PC-3 (cell line): ENCODE measurements at regions not wholly inside any gene's neighbourhood (a gene's known extent, or its start where the extent isn't known, plus 50 kb on each side); places are given as distances from the start of the nearest gene placed in this dataset.

Source experiments
- ATAC-seq: fragments of 200-7000 bp; cut with Tn5 transposase; 2 replicates; pipeline ENCODE4 v1.9.1; 2020; ENCODE audit warnings: mild to moderate bottlenecking, moderate library complexity
- BruUV-seq: library from RNA; stranded (reverse); fragments of 400-500 nt; replicated peaks from 2 replicates; lab custom pipeline; 2021; lab: Mats Ljungman, UMichigan
- CTCF ChIA-PET: fragments of 300-600 bp; sonication (Branson Sonifier 250); formaldehyde crosslinking; loops from one replicate; lab custom pipeline; 2022; ENCODE audit warnings: antibody characterized with exemption; lab: Charles Lee
- POLR2A ChIA-PET: fragments of 300-600 bp; sonication (Branson Sonifier 250); formaldehyde crosslinking; loops from one replicate; lab custom pipeline; 2022; ENCODE audit warnings: antibody characterized with exemption; ENCODE audit not compliant: unreplicated experiment; lab: Charles Lee
- DNase-seq: peaks from one replicate; pipeline ENCODE4 v3.0.0-alpha.2; 2015
- H2AFZ ChIP-seq: fragments of 300-600 bp; sonication (generic); 2 replicates; pipeline ENCODE4 v1.6.0; 2016; ENCODE audit warnings: antibody characterized with exemption, low read length
- H3F3A ChIP-seq: fragments of 300-600 bp; sonication (generic); one replicate; pipeline ENCODE4 v1.6.0; 2017; ENCODE audit warnings: antibody characterized with exemption, low read length, control low read depth, mild to moderate bottlenecking; ENCODE audit not compliant: unreplicated experiment
- H3K27ac ChIP-seq: fragments of 300-600 bp; sonication (generic); 2 replicates; pipeline ENCODE4 v1.5.1; 2016; ENCODE audit warnings: mild to moderate bottlenecking, low read length
- H3K27me3 ChIP-seq: fragments of 300-600 bp; sonication (generic); 2 replicates; pipeline ENCODE4 v1.6.1; 2016; ENCODE audit warnings: low read length, mixed read lengths
- H3K36me3 ChIP-seq: fragments of 300-600 bp; sonication (generic); 2 replicates; pipeline ENCODE4 v1.6.1; 2016; ENCODE audit warnings: low read depth, mixed run types, low read length, mixed read lengths
- H3K4me1 ChIP-seq: fragments of 300-600 bp; sonication (generic); 2 replicates; pipeline ENCODE4 v1.5.1; 2016; ENCODE audit warnings: low read length; ENCODE audit not compliant: insufficient read depth
- H3K4me2 ChIP-seq: fragments of 300-600 bp; sonication (generic); 2 replicates; pipeline ENCODE4 v1.6.0; 2016; ENCODE audit warnings: low read length
- H3K4me3 ChIP-seq: fragments of 300-600 bp; sonication (generic); 2 replicates; pipeline ENCODE4 v1.5.1; 2016; ENCODE audit warnings: mild to moderate bottlenecking, low read length, mixed read lengths
- H3K79me2 ChIP-seq: fragments of 300-600 bp; sonication (generic); 2 replicates; pipeline ENCODE4 v1.6.1; 2017; ENCODE audit warnings: low read length, mixed read lengths
- H3K9ac ChIP-seq: fragments of 300-600 bp; sonication (generic); 2 replicates; pipeline ENCODE4 v1.6.0; 2016; ENCODE audit warnings: mild to moderate bottlenecking, low read length
- H3K9me2 ChIP-seq: fragments of 300-600 bp; sonication (generic); replicated peaks from 2 replicates; pipeline ENCODE4 v1.6.1; 2016; ENCODE audit warnings: mixed run types, low read length, mixed read lengths
- H3K9me3 ChIP-seq: fragments of 300-600 bp; sonication (generic); 2 replicates; pipeline ENCODE4 v1.6.1; 2016; ENCODE audit warnings: low read length, mixed read lengths
- H4K20me1 ChIP-seq: fragments of 300-600 bp; sonication (generic); 2 replicates; pipeline ENCODE4 v1.6.1; 2016; ENCODE audit warnings: low read length, mixed read lengths
- CTCF ChIP-seq: fragments of 300-600 bp; sonication (generic); conservative IDR thresholded peaks from 2 replicates; pipeline ENCODE4 v1.5.1; 2017; ENCODE audit warnings: antibody characterized with exemption, low read depth, mild to moderate bottlenecking, low read length
- EZH2 ChIP-seq: fragments of 300-600 bp; sonication (generic); IDR thresholded peaks from one replicate; pipeline ENCODE4 v1.6.1; 2017; ENCODE audit warnings: antibody characterized with exemption, mild to moderate bottlenecking, low read length; ENCODE audit not compliant: unreplicated experiment
- EZH2phosphoT487 ChIP-seq: fragments of 300-600 bp; sonication (generic); IDR thresholded peaks from 2 replicates; pipeline ENCODE4 v1.6.1; 2018; ENCODE audit warnings: mild to moderate bottlenecking, antibody characterized with exemption, low read length, borderline replicate concordance
- intact Hi-C: fragments of 100-400 bp; cut with micrococcal nuclease; formaldehyde crosslinking; loops from 2 replicates; pipeline ENCODE4 v1.9.0; 2023

GRCh38 chr5:85159395-85159794 is 774.7 kb upstream of the EDIL3 start:
- no peak overlapping the region for H3K4me3 ChIP-seq
- H2AFZ ChIP-seq, result no peak overlapping the region
- ChIA-PET POLR2A (no interaction called here), CTCF (no interaction called here)
- H3K27ac ChIP-seq, result no peak overlapping the region
- H3K27me3 ChIP-seq, result peaks cover 21% of the 10 kb centered on the region
- TF ChIP-seq EZH2, result no peak
- no peak for TF ChIP-seq CTCF
- TF ChIP-seq EZH2phosphoT487, result no peak
- H3F3A ChIP-seq, result no peaks in the 10 kb centered on the region
- BruUV-seq, result no TSS peak
- H3K9me2 ChIP-seq, result no peaks in the 10 kb centered on the region
- H4K20me1 ChIP-seq, result no peaks in the 10 kb centered on the region
- no peak overlapping the region for H3K9ac ChIP-seq
- no peak for ATAC-seq
- no peaks in the 10 kb centered on the region for H3K79me2 ChIP-seq
- no peaks in the 10 kb centered on the region for H3K9me3 ChIP-seq
- no peaks in the 10 kb centered on the region for H3K4me1 ChIP-seq
- no peak overlapping the region for H3K4me2 ChIP-seq
- DNase-seq, result no peak
- H3K36me3 ChIP-seq, result no peaks in the 10 kb centered on the region
- intact Hi-C loops, result no loop called here

GRCh38 chr5:85168474-85168873 is 783.8 kb upstream of the EDIL3 start:
- no peak overlapping the region for H3K27ac ChIP-seq
- H3K4me3 ChIP-seq, result no peak overlapping the region
- no peaks in the 10 kb centered on the region for H3K9me3 ChIP-seq
- intact Hi-C loops, result no loop called here
- POLR2A ChIA-PET, result no interaction called here
- 0 out of 2 replicates have a peak, but pooled peaks cover 2% of the 10 kb centered on the region for H3K27me3 ChIP-seq
- CTCF ChIA-PET, result no interaction called here
- ATAC-seq, result no peak
- no peak overlapping the region for H2AFZ ChIP-seq
- H3F3A ChIP-seq, result no peaks in the 10 kb centered on the region
- H3K9me2 ChIP-seq, result no peaks in the 10 kb centered on the region
- H4K20me1 ChIP-seq, result no peaks in the 10 kb centered on the region
- no peaks in the 10 kb centered on the region for H3K36me3 ChIP-seq
- no TSS peak for BruUV-seq
- no peak overlapping the region for H3K4me2 ChIP-seq
- no peak for DNase-seq
- TF ChIP-seq EZH2phosphoT487, result no peak
- TF ChIP-seq CTCF, result no peak
- no peak for TF ChIP-seq EZH2
- H3K4me1 ChIP-seq, result no peaks in the 10 kb centered on the region
- no peaks in the 10 kb centered on the region for H3K79me2 ChIP-seq
- no peak overlapping the region for H3K9ac ChIP-seq

- no peak overlapping the region for H3K27ac ChIP-seq
- no peak overlapping the region for H3K4me3 ChIP-seq
- intact Hi-C loops, result no loop called here
- H3K27me3 ChIP-seq, result 0 out of 2 replicates have a peak, but pooled peaks cover 6% of the 10 kb centered on the region
- H4K20me1 ChIP-seq, result no peaks in the 10 kb centered on the region
- no peaks in the 10 kb centered on the region for H3K9me3 ChIP-seq
- no peaks in the 10 kb centered on the region for H3K79me2 ChIP-seq
- no peaks in the 10 kb centered on the region for H3K36me3 ChIP-seq
- no peaks in the 10 kb centered on the region for H3K9me2 ChIP-seq
- H2AFZ ChIP-seq, result no peak overlapping the region
- TF ChIP-seq EZH2 (no peak), CTCF (no peak), EZH2phosphoT487 (no peak)
- no peak overlapping the region for H3K4me2 ChIP-seq
- BruUV-seq, result no TSS peak
- ChIA-PET POLR2A (no interaction called here), CTCF (interaction anchor here (0.6 kb wide), 1 partner anchor 9 kb away, joined by 3 read pairs; no protein-coding TSS in a partner anchor)
- H3K4me1 ChIP-seq, result no peaks in the 10 kb centered on the region
- ATAC-seq (no peak), DNase-seq (no peak)
- no peak overlapping the region for H3K9ac ChIP-seq
- no peaks in the 10 kb centered on the region for H3F3A ChIP-seq
These were observed 785.5 kb upstream of the EDIL3 start for GRCh38 chr5:85170183-85170582.
